Stimulated activated CD4-positive, alpha-beta T cell treated with anti-CD3 and anti-CD28 coated beads, Interleukin-2, amount 100 ng/mL, for 48 hours (primary cell): ENCODE measurements at regions not wholly inside any gene's neighbourhood (a gene's known extent, or its start where the extent isn't known, plus 50 kb on each side); places are given as distances from the start of the nearest gene placed in this dataset.

Experiments used
- DNase-seq, 2 donors: peaks; one replicate each; pipeline ENCODE4 v3.0.0-alpha.2; 2020

DNA sequence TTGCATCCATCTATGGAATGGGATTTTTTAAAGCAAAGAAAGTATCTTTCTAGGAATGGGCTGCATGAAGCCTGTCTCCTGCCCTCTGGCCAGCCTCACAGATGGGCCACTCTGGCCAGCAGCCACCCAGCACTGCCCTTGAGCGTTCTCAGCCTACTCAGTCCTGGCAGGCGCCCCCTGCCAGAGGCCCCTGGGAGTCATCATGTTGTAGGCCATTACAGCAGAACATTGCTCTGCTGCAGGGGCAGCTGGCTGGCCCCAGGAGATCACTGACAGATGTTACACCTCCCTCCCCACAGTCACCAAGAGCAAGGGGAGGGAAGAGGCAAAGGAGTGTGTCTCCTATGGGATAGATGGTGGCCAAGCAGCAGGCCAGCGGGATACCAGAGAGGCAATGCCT, 363.7 kb downstream of the NXPE2 start:
- DNase-seq = no peak

DNA sequence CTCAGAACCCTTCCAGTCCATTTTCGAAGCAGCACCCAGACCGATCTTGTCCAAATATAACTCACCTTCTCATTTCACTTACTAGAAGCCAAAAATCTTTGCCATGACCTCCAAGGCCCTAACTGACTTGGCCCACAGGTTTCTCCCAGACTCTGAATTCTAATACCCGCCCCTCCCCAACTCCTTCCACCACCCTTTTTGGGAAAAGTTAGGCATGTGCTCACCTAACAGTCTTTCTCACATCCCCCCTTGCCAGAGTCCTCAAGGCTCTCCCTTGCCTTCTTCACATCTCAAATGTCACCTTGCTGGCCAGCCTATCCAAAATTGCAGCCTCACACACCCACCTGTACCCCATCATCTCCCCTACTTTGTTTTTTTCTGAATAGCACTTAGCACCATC, 369.3 kb downstream of the NXPE2 start:
- DNase-seq = no peak

DNA sequence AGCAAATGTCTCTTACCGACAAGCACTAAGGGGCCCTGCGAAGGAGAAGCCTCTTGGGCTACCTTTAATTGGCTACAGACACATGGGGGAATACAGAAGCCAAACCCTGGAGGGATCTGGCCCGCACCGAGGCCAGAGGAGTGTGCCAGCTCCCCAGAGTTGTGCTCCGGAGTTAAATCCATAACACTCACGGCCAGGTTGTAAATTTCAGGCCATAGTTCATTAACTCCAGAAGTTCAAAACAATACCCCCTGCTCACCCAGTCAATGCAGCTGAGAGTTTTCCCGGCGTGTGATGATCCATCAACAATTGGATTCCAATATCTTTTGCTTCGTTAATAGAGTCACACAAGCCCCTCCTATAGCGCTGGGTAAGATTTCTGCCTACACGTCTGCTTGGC, 371.5 kb downstream of the NXPE2 start:
- no peak for DNase-seq

DNA sequence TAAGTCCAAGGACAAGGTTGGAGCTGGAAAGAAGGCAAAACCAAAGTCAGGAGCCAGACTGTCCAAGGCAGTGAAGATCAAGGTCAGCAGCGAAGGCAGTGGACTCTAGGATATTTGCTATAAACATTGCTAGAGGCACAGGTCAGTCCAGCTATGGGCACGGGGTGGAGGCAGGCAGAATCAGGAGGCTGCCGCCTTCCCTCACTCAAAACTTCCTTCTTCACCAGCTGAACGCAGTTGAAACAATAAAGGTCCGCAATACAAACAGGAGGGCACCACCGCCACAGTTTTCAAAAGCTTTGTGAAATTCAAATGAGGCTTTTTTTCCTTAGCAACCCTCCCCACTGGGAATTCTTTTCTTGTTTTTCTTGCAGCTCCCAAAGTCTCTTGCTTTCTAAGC, 372.4 kb downstream of the NXPE2 start:
- DNase-seq = no peak

DNA sequence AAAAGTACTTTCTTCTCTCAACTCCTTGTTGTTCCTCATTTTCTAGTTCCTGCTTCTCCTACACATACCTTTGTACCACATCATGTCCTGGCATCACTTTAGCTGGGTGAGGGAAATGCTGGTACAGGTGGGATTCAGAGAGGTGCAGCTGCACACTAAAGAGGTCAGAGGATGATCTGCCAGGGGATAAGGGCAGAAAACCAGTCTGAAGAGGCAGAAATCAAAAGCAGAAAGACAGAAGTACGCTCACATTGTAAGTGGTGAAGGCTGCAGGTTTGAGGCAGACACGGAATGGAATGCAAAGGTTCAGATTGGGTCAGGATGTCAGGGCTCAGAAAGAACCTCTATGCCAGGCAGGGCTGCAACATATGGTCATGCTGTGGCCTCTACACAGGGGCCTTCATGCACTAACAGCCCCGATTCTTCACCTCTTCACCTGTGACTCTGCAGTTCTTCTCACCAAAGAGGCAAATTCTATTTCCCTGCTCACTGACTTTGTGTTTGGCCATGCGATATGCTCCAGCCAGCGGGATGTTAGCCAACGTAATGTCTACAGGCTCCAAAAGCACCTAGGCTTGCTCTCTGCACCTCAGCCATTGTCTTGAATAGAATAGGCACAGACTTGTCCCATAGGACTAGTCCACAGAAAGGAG, 373.7 kb downstream of the NXPE2 start:
- no peak for DNase-seq

DNA sequence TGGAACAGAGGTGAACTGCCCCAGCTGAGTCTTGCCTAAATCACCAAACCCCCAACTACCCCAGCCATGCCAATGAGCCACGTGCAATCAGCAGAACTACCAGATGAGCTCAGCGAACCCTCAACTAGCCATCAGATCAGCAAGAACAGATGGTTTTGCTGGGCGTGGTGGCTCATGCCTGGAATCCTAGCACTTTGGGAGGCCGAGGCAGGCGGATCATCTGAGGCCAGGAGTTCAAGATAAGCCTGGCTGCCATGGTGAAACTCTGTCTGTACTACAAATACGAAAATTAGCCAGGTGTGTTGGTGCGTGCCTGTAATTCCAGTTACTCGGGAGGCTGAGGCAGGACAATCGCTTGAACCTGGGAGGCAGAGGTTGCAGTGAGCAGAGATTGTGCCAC, 374.3 kb downstream of the NXPE2 start:
- no peak for DNase-seq

DNA sequence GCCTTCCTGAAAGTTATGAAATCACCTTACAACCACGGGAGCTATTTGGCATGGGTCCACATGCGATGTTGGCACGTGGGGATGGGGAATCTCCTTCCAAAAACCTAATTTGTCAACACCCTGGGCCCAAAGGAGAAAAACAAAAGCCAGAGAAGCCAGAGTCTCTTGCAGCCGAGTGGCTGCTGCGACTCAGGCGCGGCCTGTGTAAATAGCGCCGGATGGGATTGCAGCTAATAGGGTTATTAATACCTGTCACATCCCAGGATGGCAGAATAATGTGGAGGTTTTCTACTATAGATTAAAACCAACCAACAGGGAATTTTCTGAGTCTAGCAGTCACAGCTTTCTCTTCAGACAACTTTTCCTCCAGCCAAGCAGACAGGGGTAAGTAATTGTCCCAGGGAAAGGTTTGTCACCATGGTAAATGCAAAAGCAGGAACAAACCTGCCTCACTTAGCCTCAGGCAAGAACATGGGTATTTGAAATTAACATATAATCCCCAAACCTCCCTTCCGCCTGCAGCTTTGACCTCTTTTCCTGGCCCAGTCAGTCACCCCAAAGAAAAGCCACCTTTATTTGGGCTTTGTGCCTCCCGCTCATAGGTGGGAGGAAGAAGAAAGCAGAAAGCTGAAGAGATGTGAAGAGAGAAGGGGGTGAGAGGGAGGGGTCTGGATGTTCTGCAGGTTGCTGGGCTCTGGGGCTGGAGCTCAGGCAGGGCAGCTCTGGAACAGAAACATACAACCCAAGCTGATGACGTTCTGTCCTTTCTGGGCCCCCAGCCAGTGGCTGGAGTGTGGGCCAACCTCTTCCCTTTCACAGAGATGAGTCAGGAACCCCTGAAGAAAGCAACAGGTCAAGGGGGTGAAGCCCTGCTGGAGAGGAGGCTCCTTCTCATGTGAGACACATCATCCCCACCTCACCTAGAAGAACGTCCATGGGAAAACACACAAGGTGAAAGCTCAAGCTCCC, 376.5 kb downstream of the NXPE2 start:
- DNase-seq = no peak

DNA sequence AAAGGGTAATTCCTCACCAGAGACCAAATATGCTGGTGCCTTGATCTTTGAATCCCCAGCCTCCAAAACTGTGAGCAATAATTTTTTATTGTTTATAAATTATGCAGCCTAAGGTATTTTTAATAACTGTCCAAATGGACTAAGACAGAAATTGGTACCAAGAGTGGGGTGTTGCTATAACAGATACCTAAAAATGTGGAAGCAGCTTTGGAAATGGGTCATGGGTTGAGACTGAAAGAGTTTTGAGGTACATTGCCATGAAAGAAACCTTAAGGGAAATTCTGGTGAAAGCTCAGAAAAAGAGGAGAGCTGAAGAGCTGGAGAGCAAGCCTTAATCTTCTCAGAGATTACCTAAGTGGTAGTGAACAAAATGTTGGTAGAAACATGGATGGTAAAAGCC, 378.2 kb downstream of the NXPE2 start:
- DNase-seq = no peak

DNA sequence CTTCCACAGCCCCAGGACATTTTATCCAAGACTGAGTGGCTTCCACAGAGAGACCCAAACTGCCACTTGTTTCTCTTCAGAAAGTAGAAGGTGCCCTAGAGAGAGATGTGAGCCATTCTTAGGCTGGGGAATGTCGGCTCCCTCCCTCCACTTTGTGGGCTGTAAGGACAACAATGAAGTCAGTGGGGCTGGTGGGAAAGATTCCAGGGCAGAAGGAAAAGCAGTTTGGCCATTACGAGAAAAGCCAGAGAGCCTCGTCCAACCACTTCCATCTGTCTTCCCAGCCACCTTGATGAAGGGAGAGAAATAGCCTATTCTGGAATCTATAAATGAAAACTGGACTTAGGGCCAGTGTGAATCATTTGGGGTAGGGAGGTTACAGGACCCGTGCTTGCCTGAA, 382.5 kb downstream of the NXPE2 start:
- no peak for DNase-seq

DNA sequence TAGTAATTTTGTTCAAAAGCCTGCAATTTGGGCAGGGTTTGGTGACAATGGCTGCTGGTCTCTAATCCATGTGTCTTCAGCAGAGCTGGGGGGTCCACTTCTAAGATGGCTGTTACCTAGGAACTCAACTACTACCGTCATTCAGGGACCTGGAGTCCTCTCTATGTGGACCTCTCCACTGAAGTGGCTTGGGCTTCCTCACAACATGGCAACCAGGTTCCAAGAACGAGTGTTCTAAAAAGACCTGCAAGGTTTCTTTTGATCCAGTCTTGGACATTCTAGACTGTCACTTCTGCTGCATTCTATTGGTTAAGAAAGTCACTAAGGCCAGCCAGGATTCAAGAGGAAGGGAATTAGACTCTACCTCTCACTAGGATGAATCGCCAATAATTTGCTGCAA, 387.0 kb downstream of the NXPE2 start:
- DNase-seq = no peak

DNA sequence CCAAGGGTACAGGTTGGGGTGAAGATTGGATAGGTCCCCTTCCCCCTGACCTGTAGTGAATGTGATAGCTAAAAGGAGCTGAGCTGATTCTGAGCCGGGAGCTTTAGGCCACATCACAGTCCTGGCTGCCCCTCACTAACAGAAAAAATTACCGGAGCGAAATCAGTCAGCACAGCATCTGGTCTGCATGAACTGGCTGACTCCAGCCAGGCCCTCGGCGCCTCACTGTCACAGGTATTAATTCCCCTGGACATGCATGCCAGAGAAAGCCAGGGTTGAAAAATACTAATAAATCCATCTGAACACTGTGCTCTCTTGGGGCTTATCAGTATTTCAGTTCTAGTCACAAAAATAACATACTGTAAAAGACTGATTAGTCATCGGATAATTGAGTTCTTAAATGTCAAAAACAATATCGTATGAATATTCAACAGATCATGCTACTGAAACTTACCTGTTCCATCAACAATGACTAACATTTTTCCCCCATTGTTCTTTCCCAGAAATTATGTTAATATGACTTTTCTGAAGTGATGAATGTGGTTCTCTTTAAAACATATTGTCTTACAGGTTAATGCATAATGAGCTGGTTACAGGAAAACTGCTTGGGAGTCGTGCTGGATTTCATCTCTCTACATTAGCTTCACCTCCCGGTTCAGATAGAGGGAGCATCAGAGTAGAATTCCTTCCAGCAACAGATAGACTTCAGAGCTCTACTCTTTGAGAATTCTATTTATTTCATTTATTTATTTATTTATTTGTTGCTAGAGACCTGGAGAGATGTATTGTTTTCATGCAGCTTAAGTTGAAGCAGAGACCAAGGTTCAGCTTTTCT, 387.7 kb downstream of the NXPE2 start:
- DNase-seq = no peak

DNA sequence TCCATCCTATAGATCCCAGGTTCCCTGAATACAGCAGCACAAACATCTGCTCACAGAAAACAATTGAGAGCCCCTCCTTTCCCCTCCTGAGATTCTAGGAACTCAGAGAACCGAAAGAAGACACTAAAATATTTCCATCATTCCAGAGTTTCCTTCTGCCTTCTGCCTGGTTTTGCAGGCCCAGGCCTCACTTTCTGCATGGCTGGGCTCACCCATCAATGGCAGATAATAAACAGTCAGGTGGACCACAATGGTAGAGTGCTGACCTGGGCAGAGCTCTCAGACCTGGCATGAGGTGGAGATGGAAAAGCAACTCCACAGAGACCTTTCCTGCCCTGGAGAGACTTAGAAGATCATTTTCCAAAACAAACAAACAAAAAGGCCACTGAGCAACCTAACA, 389.1 kb downstream of the NXPE2 start:
- DNase-seq = no peak

DNA sequence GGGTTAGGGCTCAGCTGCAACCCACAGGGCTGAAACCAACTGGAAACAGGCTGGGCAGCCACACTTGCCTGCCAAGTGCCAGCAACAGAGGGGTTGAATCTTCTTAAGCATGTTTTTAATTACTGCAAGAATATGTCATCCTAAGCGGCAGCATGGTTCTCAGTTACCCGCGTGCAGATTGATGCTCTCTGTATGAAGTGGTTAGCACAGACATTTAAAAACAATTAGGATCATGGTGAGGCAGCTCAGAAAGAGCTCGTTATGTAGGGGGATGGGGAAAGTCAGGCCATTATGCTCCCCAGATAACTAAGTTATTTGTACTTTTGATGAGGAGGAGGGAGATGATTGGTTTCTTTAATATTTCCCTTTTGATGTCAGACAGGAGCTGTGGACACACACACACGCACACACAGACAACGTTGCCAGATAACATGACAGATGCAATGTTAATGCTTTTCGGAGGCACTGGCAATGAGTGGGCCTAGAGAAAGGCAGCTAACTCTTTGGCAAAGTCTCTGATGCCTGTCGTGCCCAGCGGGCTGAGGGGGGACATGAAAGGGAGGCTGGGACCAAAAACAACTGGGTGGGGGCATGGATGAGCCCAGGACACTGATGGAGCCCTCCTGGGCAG, 389.7 kb downstream of the NXPE2 start:
- DNase-seq = no peak

DNA sequence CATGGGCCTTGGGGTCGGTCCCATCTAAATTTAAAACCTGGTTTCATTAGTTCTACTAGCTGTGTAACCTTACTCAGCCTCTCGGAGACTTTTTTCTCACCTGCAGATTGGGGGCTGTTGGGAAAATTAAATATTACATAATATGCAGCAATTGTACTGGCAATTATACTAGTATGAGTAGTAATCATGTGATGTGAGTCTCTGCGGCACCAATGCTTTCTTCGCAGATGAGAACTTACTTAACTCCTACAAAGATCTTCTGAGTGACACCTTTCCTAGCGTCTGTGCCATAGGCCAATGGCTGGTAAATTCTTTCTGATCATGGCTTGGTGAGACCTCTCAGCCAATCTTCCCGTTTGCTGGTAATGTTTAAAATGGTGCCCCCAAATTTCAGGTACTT, 391.3 kb downstream of the NXPE2 start:
- DNase-seq = no peak

DNA sequence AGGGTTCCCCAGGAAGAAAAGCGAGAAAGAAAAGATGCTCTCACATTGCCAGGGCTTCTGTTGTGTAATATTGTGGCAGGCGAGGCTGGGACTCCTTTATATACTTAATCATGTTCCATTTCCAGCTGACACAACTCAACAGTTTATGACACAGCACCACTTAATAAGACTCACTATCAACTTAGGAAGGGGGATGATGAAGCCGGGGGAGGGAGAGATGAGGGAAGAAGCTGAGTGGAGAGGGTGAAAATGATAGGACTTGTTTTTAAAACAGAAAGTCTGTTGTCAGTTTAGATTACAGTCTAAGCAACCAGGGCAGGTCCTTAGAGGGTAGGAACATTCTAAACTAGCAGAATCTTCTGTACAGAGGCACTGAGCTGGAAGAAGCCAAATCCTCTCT, 397.0 kb downstream of the NXPE2 start:
- no peak for DNase-seq

DNA sequence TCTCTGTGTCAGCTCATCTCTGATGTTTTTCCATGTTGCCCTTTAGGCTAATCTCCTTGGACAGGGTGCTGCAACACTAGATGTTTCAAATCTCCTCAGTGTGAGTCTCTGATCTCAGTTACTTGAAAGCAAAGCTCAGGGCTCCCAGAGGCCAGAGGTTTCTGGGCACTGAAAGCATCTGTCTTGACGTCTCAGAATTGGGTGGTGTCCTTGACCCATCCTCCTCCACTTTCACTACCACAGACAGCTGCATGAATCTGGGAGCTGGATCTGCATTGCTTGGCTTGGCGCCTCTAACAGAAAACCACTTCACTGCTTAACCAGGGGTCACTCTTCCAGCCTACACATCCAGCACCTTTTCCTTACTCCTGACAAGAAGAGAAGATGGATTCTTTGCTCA, 399.4 kb downstream of the NXPE2 start:
- no peak for DNase-seq

DNA sequence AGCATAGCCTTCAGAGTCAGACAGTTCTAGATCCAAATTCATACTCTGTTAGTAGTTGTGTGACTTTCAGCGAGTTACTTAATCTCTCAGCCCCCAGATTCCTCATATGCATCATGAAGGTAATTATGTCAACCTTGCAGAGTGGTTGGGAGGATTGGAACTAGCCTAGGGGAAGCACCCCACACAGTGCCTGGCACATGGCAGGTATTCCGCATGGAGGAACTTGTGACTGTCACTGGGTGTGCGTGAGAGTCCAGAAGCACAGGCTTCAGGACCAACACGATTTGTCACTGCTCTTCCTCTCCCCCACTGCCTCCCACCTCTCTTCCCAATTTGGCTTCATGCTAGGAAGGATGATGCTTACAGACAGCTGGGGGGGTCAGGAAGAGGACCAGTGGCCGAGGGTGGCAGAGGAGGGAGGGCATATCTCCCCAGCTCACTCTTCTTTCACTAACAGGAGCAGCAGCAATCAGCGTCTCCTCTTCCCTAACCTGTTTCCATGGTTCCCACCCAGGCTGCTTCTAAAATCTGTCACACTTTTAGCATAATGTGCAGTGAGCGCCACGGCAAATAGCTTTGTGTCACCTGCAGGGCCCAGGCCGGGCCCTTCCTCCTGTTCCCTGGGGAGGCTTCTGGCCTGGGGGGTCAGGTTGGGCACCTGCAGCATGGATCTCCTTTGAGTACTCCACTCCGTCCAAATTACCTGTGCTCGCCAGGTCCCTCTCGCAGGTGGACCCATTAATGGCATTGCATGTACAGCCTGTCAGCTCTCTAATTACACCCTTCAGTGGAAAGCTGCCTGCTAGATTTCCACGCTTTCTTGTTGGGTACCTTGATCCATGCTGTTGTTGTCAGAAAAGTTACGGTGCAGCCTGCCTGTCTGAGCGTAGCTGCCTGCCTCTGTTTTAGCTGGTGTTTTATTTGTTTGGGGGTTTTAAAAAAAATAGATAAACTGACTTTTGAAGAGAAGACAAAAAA, 400.4 kb downstream of the NXPE2 start:
- no peak for DNase-seq

DNA sequence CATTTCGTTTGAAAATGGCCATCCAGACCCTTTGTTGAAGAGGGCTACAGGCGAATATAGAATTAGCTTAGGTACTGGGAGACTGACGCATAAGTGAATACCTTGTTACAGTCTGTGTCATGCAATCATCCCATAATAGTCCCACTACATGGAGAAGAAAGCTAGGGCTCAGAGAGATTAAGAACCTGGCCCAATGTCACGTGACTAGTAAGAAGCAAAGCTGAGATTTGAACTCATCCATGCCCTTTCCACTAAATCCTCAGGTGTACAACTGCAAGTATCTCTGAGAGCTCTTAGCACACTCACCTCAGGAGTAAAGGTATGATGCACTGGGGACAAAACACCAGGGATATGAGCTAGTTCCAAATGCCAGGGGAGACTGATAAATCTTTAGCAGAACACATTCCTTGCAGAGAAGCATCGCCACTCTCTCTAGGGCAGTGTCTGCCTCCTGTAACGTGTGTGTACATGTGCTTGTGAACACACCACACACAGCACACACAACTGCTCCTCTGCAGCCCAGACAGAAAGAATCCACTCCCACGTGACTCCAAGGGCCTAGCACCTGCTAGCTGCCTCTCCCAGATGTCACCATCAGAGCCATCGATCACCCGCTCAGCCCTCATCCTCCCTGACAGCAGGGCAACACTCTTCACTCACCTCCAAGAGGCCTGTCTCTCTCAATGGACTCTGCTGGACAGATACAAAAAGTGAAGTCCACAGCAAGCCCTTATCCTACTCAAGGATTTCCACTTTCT, 402.8 kb downstream of the NXPE2 start:
- DNase-seq = no peak

DNA sequence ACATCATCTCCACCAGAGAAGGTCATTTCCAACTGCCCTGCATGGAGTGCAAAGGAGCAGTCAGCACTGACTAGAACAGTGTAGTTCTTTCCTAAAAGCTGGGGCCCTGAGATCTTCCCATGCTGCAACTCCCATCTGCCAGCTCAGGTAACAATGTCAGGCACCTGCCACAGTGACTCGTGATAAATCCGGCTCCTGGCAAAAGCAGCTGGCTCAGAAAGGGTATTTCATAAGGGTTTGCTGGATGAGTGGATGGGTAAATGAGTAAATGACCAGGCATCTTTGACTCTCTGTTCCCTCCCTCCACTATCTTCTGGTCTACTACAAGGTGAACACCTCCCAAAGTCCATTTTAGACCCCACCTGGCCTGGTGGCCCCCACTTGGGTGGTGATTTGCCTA, 403.6 kb downstream of the NXPE2 start:
- DNase-seq = no peak

DNA sequence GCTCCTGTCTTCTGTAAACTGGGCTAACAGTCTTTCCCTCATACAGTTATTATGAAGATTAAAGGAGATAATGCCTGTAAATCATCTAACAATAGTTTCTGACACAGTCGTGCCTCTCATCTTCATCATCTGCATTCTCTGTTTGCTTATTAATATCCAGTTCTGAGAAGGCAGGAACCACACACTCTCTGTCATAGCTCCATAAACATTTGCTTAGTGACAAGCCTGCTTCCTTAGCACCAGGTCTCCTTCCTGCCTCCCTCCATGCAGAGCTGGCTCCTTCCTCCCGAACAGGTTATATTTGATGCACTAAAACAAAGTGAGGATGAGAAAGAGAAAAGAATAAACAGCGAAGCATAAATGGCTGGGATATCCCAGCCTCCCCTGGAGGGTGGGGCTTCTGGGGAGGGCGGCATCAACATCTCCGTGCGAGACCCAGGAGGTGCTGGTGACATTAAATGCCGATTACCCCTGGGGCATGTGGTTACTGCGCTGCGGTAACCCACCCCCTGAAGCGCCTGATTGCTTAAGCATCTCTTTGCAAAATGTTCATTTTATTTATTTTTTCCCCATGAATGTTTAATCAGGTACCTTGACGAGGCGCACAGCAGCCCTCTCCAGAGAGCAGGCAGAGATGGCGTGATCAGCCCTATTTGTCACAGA, 404.9 kb downstream of the NXPE2 start:
- DNase-seq = no peak
